Panc1 (cell line): ENCODE measurements at regions not wholly inside any gene's neighbourhood (a gene's known extent, or its start where the extent isn't known, plus 50 kb on each side); places are given as distances from the start of the nearest gene placed in this dataset.

ENCODE experiments used
- ATAC-seq: fragments of 200-7000 bp; cut with Tn5 transposase; 2 replicates; pipeline ENCODE4 v1.9.1; 2020; ENCODE audit warnings: mild to moderate bottlenecking, moderate library complexity
- BruUV-seq: library from RNA; stranded (reverse); fragments of 400-500 nt; replicated peaks from 2 replicates; lab custom pipeline; 2021; lab: Mats Ljungman, UMichigan
- CTCF ChIA-PET: fragments of 300-600 bp; sonication (Branson Sonifier 250); formaldehyde crosslinking; loops from one replicate; lab custom pipeline; 2022; ENCODE audit warnings: antibody characterized with exemption; lab: Charles Lee
- POLR2A ChIA-PET: fragments of 300-600 bp; sonication (Branson Sonifier 250); formaldehyde crosslinking; loops from one replicate; lab custom pipeline; 2022; ENCODE audit warnings: antibody characterized with exemption; lab: Charles Lee
- DNase-seq: peaks from one replicate; pipeline ENCODE4 v3.0.0-alpha.2; 2010; ENCODE audit warnings: low read depth, low spot score
- H3K27ac ChIP-seq: 2 replicates; pipeline ENCODE4 v1.5.1; 2011; ENCODE audit warnings: mild to moderate bottlenecking, low read length, inconsistent platforms
- H3K27me3 ChIP-seq: fragments of 200-500 bp; sonication (Bioruptor generic); 2 replicates; pipeline ENCODE4 v1.6.0; 2014; ENCODE audit warnings: low read length, inconsistent platforms; ENCODE audit not compliant: control insufficient read depth, insufficient read depth
- H3K36me3 ChIP-seq: fragments of 200-500 bp; sonication (Bioruptor generic); 2 replicates; pipeline ENCODE4 v1.5.1; 2014; ENCODE audit warnings: inconsistent platforms, mild to moderate bottlenecking, low read length, moderate library complexity; ENCODE audit not compliant: control insufficient read depth, insufficient read depth
- H3K4me1 ChIP-seq: 2 replicates; pipeline ENCODE4 v1.5.1; 2011; ENCODE audit warnings: inconsistent platforms, mild to moderate bottlenecking, low read length, moderate library complexity; ENCODE audit not compliant: control insufficient read depth, insufficient read depth
- H3K4me3 ChIP-seq, 2 experiments: 2 replicates each; pipeline ENCODE4 v1.5.1; 2011 to 2012; ENCODE audit warnings: low read depth in 2 of 2, low read length in 2 of 2, mild to moderate bottlenecking in 2 of 2, inconsistent platforms in 1 of 2, moderate library complexity in 1 of 2
- H3K9me3 ChIP-seq: fragments of 200-500 bp; sonication (Bioruptor generic); 2 replicates; pipeline ENCODE4 v1.5.1; 2014; ENCODE audit warnings: low read depth, mild to moderate bottlenecking, inconsistent platforms, low read length, moderate library complexity; ENCODE audit not compliant: control insufficient read depth, insufficient read depth
- POLR2AphosphoS5 ChIP-seq: IDR thresholded peaks from 2 replicates; pipeline ENCODE4 v1.6.1; 2012; ENCODE audit warnings: mild to moderate bottlenecking, low read depth, low read length, moderate library complexity
- SIN3A ChIP-seq: IDR thresholded peaks from 2 replicates; pipeline ENCODE4 v1.6.1; 2012; ENCODE audit warnings: low read depth, mild to moderate bottlenecking, low read length, moderate library complexity, borderline replicate concordance; ENCODE audit not compliant: insufficient read depth
- TCF7L2 ChIP-seq: IDR thresholded peaks from 2 replicates; pipeline ENCODE4 v1.6.1; 2011; ENCODE audit warnings: mild to moderate bottlenecking, low read depth, low read length, inconsistent platforms
- in situ Hi-C: cut with HindIII; loops from 2 replicates; pipeline ENCODE4 v1.10.0; 2016; ENCODE audit warnings: low sequenced_read_pairs, low pct_unique_long_range_greater_than_20kb
- intact Hi-C: fragments of 100-400 bp; cut with micrococcal nuclease; formaldehyde crosslinking; loops from one replicate; pipeline ENCODE4 v1.10.0; 2022; ENCODE audit not compliant: unreplicated experiment
- TF ChIP-seq, protein P1 (sequence below), 2 experiments: IDR thresholded peaks; 2 replicates each; pipeline ENCODE4 v1.6.1; 2011 to 2012; ENCODE audit warnings: low read depth in 2 of 2, control low read depth in 1 of 2, low read length in 1 of 2, mild to moderate bottlenecking in 1 of 2, moderate library complexity in 1 of 2; ENCODE audit not compliant: insufficient read depth in 1 of 2
- TF ChIP-seq, protein P2 (sequence below): fragments of 450-650 bp; IDR thresholded peaks from 2 replicates; pipeline ENCODE4 v1.5.1; 2017; ENCODE audit warnings: mild to moderate bottlenecking

DNA sequence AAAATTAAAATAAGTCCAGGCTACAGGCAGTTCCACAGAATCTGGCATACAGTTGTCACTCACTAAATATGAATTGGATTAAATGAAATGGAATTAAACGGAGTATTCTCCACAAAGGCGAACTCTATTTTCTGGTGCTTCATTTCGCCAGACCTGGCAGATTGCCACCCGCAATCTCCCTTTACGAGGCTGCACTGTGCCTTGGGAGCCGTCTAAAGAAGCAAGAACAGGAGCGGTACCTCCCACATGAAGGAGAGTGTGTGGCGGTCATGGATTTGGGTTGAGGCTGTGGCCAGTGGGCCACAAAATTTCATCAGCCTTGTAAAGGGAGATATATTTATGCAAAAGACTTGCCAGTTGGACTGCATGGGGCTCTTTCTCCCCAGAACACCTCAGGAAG lies 151.0 kb downstream of the OSR1 start:
- ChIA-PET CTCF (no interaction called here), POLR2A (no interaction called here)
- intact Hi-C loops: no loop called here
- no peaks in the 10 kb centered on the region for H3K9me3 ChIP-seq
- no peaks in the 10 kb centered on the region for H3K36me3 ChIP-seq
- TF ChIP-seq, protein P1, sequence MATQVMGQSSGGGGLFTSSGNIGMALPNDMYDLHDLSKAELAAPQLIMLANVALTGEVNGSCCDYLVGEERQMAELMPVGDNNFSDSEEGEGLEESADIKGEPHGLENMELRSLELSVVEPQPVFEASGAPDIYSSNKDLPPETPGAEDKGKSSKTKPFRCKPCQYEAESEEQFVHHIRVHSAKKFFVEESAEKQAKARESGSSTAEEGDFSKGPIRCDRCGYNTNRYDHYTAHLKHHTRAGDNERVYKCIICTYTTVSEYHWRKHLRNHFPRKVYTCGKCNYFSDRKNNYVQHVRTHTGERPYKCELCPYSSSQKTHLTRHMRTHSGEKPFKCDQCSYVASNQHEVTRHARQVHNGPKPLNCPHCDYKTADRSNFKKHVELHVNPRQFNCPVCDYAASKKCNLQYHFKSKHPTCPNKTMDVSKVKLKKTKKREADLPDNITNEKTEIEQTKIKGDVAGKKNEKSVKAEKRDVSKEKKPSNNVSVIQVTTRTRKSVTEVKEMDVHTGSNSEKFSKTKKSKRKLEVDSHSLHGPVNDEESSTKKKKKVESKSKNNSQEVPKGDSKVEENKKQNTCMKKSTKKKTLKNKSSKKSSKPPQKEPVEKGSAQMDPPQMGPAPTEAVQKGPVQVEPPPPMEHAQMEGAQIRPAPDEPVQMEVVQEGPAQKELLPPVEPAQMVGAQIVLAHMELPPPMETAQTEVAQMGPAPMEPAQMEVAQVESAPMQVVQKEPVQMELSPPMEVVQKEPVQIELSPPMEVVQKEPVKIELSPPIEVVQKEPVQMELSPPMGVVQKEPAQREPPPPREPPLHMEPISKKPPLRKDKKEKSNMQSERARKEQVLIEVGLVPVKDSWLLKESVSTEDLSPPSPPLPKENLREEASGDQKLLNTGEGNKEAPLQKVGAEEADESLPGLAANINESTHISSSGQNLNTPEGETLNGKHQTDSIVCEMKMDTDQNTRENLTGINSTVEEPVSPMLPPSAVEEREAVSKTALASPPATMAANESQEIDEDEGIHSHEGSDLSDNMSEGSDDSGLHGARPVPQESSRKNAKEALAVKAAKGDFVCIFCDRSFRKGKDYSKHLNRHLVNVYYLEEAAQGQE (IDR thresholded peaks at IDR 0.05; ENCODE audit: insufficient read depth in 1 of 2, low read depth in 2 of 2, low read length in 1 of 2): no peak
- TF ChIP-seq, protein P2, sequence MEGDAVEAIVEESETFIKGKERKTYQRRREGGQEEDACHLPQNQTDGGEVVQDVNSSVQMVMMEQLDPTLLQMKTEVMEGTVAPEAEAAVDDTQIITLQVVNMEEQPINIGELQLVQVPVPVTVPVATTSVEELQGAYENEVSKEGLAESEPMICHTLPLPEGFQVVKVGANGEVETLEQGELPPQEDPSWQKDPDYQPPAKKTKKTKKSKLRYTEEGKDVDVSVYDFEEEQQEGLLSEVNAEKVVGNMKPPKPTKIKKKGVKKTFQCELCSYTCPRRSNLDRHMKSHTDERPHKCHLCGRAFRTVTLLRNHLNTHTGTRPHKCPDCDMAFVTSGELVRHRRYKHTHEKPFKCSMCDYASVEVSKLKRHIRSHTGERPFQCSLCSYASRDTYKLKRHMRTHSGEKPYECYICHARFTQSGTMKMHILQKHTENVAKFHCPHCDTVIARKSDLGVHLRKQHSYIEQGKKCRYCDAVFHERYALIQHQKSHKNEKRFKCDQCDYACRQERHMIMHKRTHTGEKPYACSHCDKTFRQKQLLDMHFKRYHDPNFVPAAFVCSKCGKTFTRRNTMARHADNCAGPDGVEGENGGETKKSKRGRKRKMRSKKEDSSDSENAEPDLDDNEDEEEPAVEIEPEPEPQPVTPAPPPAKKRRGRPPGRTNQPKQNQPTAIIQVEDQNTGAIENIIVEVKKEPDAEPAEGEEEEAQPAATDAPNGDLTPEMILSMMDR: no peak
- TF ChIP-seq SIN3A: no peak
- H3K27me3 ChIP-seq: no peaks in the 10 kb centered on the region
- no TSS peak for BruUV-seq
- DNase-seq: no peak
- H3K4me3 ChIP-seq: no peak overlapping the region
- ATAC-seq: no peak
- H3K4me1 ChIP-seq: no peaks in the 10 kb centered on the region
- in situ Hi-C loops: no loop called here
- no peak overlapping the region for H3K27ac ChIP-seq

DNA sequence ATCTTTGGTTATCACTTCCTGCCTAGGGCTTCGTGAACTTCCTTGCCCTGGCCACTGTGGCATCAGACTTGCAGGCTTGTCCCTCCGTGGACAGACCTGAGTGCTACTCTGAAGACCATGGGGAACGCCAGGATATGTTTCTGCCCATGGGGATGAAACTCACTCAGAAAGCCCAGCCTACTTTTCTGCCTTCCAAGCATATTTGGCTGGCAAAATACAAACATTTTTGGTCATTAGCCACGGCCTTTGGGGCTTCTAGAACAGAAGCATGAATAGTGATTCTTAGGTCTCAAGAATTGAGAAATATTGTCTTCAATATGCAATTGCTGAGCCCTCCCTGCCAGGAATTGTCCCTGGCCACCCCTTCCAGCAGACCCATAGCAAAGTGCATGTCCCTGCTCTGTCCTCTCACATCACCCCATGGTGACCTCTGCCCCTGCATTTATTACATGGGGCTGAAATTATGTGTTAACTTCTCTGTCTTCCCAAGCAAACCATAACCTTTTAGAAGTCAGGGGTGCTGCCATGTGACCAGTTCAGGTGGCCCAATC lies 152.4 kb downstream of the OSR1 start:
- ATAC-seq (no peak), DNase-seq (no peak)
- intact Hi-C loops: no loop called here
- no peaks in the 10 kb centered on the region for H3K9me3 ChIP-seq
- H3K4me1 ChIP-seq: no peaks in the 10 kb centered on the region
- no TSS peak for BruUV-seq
- H3K36me3 ChIP-seq: no peaks in the 10 kb centered on the region
- ChIA-PET CTCF (no interaction called here), POLR2A (no interaction called here)
- TF ChIP-seq, protein P2: no peak
- TF ChIP-seq POLR2AphosphoS5: no peak
- in situ Hi-C loops: no loop called here
- H3K4me3 ChIP-seq: no peak overlapping the region
- no peaks in the 10 kb centered on the region for H3K27me3 ChIP-seq
- no peak overlapping the region for H3K27ac ChIP-seq

DNA sequence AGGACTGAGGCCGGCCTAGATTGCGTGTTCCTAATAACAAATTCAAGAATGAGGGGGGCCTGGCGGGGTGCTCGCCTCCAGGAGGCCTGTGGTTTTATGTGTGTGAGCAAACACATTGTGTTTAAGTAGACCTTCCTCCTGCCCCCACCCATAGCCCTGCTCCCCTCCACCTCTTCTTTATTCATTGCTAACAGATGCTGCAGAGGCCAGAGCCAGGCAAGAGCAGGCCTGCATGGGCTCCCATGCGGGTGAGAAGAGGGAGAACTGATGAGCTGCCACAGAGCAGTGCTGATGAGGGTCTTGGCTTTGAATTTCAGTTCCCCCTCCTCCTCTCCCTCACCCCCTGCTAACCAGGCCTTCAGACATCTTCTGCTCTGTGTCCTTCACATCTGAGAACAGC lies 154.6 kb downstream of the OSR1 start:
- intact Hi-C loops: no loop called here

More for the DNA sequence above, 154.6 kb downstream of the OSR1 start:
- Histone ChIP-seq H3K27me3 (no peaks in the 10 kb centered on the region), H3K4me1 (no peaks in the 10 kb centered on the region), H3K36me3 (no peaks in the 10 kb centered on the region), H3K27ac (no peak overlapping the region), H3K4me3 (no peak overlapping the region), H3K9me3 (no peaks in the 10 kb centered on the region)
- ChIA-PET POLR2A (no interaction called here), CTCF (no interaction called here)
- no peak for ATAC-seq
- TF ChIP-seq TCF7L2 (no peak), POLR2AphosphoS5 (no peak), SIN3A (no peak)
- TF ChIP-seq, protein P2: no peak
- TF ChIP-seq, protein P1 (IDR thresholded peaks at IDR 0.05; ENCODE audit: insufficient read depth in 1 of 2, low read depth in 2 of 2, low read length in 1 of 2): no peak
- no TSS peak for BruUV-seq
- in situ Hi-C loops: no loop called here
- no peak for DNase-seq
